Fibroblast of lung (primary cell): ENCODE measurements at regions not wholly inside any gene's neighbourhood (a gene's known extent, or its start where the extent isn't known, plus 50 kb on each side); places are given as distances from the start of the nearest gene placed in this dataset.

Experiments used
- DNase-seq, 2 donors: peaks; one replicate each; pipeline versions ENCODE4 v3.0.0 to v3.0.0-alpha.2; 2010; ENCODE audit warnings: low read depth in 2 of 2
- H2AFZ ChIP-seq: 2 replicates; pipeline ENCODE4 v1.5.1; 2012; ENCODE audit warnings: low read length, control low read depth, inconsistent platforms
- H3K27ac ChIP-seq: 2 replicates; pipeline ENCODE4 v1.5.1; 2011; ENCODE audit warnings: low read length, control low read depth; ENCODE audit not compliant: insufficient read depth
- H3K27me3 ChIP-seq: 2 replicates; pipeline ENCODE4 v1.5.1; 2011; ENCODE audit warnings: mild to moderate bottlenecking, low read length; ENCODE audit not compliant: control insufficient read depth, insufficient read depth
- H3K36me3 ChIP-seq: 2 replicates; pipeline ENCODE4 v1.5.1; 2011; ENCODE audit warnings: low read length; ENCODE audit not compliant: control insufficient read depth, insufficient read depth
- H3K4me1 ChIP-seq: 2 replicates; pipeline ENCODE4 v1.5.1; 2011; ENCODE audit warnings: low read length; ENCODE audit not compliant: control insufficient read depth, insufficient read depth; ENCODE audit errors: extremely low read depth
- H3K4me2 ChIP-seq: 2 replicates; pipeline ENCODE4 v1.5.1; 2011; ENCODE audit warnings: low read length, control low read depth; ENCODE audit not compliant: insufficient read depth; ENCODE audit errors: extremely low read depth
- H3K4me3 ChIP-seq, 4 experiments: fragments of 200-600 bp in 1 of 4; sonication (generic) in 1 of 4; replicated peaks in 1 of 4; 2 replicates each; pipeline ENCODE4 v1.5.1; 2011 to 2016; ENCODE audit warnings: low read length in 4 of 4, low read depth in 3 of 4, mild to moderate bottlenecking in 3 of 4, control low read depth in 2 of 4, inconsistent platforms in 1 of 4, mixed read lengths in 1 of 4; ENCODE audit not compliant: insufficient read depth in 1 of 4; ENCODE audit errors: control extremely low read depth in 1 of 4
- H3K79me2 ChIP-seq: 2 replicates; pipeline ENCODE4 v1.5.1; 2012; ENCODE audit warnings: mild to moderate bottlenecking, low read length, inconsistent platforms; ENCODE audit not compliant: control insufficient read depth, insufficient read depth
- H3K9ac ChIP-seq: 2 replicates; pipeline ENCODE4 v1.5.1; 2011; ENCODE audit warnings: mild to moderate bottlenecking, low read length, control low read depth; ENCODE audit not compliant: insufficient read depth
- H3K9me3 ChIP-seq: 2 replicates; pipeline ENCODE4 v1.5.1; 2012; ENCODE audit warnings: low read depth, low read length; ENCODE audit not compliant: control insufficient read depth, insufficient read depth
- H4K20me1 ChIP-seq: 2 replicates; pipeline ENCODE4 v1.5.1; 2011; ENCODE audit warnings: low read length; ENCODE audit not compliant: control insufficient read depth, insufficient read depth; ENCODE audit errors: extremely low read depth
- CTCF ChIP-seq, 2 donors: IDR thresholded peaks in 1 of 2; conservative IDR thresholded peaks in 1 of 2; 1 replicate in 1 of 2; 2 replicates in 1 of 2; pipeline ENCODE4 v1.5.1; 2011 to 2012; ENCODE audit warnings: low read length in 2 of 2, control low read depth in 1 of 2, inconsistent platforms in 1 of 2, low read depth in 1 of 2, mild to moderate bottlenecking in 1 of 2
- EZH2 ChIP-seq: IDR thresholded peaks from 2 replicates; pipeline ENCODE4 v1.5.1; 2012; ENCODE audit warnings: low read length, control low read depth, mild to moderate bottlenecking; ENCODE audit errors: missing control alignments

GRCh38 chr6:145345094-145345493, 390.2 kb downstream of the EPM2A start:
- no peaks in the 10 kb centered on the region for H3K27me3 ChIP-seq
- no peaks in the 10 kb centered on the region for H3K36me3 ChIP-seq
- H3K27ac ChIP-seq: no peak overlapping the region
- H3K9ac ChIP-seq: no peak overlapping the region
- H4K20me1 ChIP-seq: no peaks in the 10 kb centered on the region
- H2AFZ ChIP-seq: no peak overlapping the region
- H3K4me1 ChIP-seq: no peaks in the 10 kb centered on the region
- no peak overlapping the region for H3K4me2 ChIP-seq
- no peaks in the 10 kb centered on the region for H3K9me3 ChIP-seq
- DNase-seq: no peak
- H3K4me3 ChIP-seq: no peak overlapping the region
- H3K79me2 ChIP-seq: no peaks in the 10 kb centered on the region
- no peak for TF ChIP-seq EZH2
- no peak for TF ChIP-seq CTCF (conservative IDR thresholded peaks at IDR 0.05 in 1 of 2, IDR thresholded peaks at IDR 0.05 in 1 of 2; ENCODE audit: low read depth in 1 of 2, low read length in 2 of 2)

- no peak overlapping the region for H2AFZ ChIP-seq
- H3K27ac ChIP-seq: no peak overlapping the region
- no peaks in the 10 kb centered on the region for H3K36me3 ChIP-seq
- no peak for DNase-seq
- no peaks in the 10 kb centered on the region for H4K20me1 ChIP-seq
- no peaks in the 10 kb centered on the region for H3K79me2 ChIP-seq
- no peaks in the 10 kb centered on the region for H3K4me1 ChIP-seq
- H3K9ac ChIP-seq: no peak overlapping the region
- TF ChIP-seq CTCF (conservative IDR thresholded peaks at IDR 0.05 in 1 of 2, IDR thresholded peaks at IDR 0.05 in 1 of 2; ENCODE audit: low read depth in 1 of 2, low read length in 2 of 2): no peak
- TF ChIP-seq EZH2: no peak
- H3K27me3 ChIP-seq: no peaks in the 10 kb centered on the region
- no peak overlapping the region for H3K4me3 ChIP-seq
- H3K4me2 ChIP-seq: no peak overlapping the region
- no peaks in the 10 kb centered on the region for H3K9me3 ChIP-seq
These were observed 388.1 kb downstream of the EPM2A start for GRCh38 chr6:145347216-145347615.

DNA sequence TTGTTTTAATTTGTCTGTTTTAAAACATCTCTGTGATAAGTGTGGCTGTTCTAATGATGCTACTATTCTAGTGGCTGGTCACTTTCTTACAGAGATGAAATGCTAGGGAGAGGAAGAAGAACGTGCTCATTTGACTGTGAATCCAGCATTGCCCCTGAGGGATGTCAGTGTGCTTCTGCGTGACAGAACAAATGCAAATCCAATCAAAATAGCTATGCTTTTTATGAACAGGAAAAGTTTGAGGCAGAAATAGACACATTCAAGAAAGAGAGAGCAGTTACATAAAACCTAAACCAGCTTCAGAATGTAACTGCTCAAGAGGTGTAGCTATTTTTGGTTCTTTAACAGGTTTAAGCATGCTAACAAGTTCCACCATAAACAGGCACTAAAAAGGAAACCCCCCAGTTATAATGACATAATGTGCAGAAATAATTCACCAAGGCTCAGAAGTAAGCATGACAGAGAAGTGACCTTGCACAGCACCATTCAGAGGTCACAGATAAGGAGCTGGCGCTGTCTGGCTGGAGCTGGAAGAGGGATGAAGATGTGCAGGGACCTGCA, 385.3 kb downstream of the EPM2A start:
- Histone ChIP-seq H3K79me2 (no peaks in the 10 kb centered on the region), H3K4me3 (no peak overlapping the region), H4K20me1 (no peaks in the 10 kb centered on the region), H3K9me3 (no peaks in the 10 kb centered on the region), H3K4me1 (no peaks in the 10 kb centered on the region), H3K27ac (no peak overlapping the region), H3K36me3 (no peaks in the 10 kb centered on the region), H3K4me2 (no peak overlapping the region), H3K27me3 (no peaks in the 10 kb centered on the region), H3K9ac (no peak overlapping the region), H2AFZ (no peak overlapping the region)
- TF ChIP-seq EZH2 (no peak), CTCF (conservative IDR thresholded peaks at IDR 0.05 in 1 of 2, IDR thresholded peaks at IDR 0.05 in 1 of 2; ENCODE audit: low read depth in 1 of 2, low read length in 2 of 2) (no peak)
- DNase-seq: no peak
